ENCODE measurements at regions not wholly inside any gene's neighbourhood (a gene's known extent, or its start where the extent isn't known, plus 50 kb on each side); places are given as distances from the start of the nearest gene placed in this dataset.

DNA sequence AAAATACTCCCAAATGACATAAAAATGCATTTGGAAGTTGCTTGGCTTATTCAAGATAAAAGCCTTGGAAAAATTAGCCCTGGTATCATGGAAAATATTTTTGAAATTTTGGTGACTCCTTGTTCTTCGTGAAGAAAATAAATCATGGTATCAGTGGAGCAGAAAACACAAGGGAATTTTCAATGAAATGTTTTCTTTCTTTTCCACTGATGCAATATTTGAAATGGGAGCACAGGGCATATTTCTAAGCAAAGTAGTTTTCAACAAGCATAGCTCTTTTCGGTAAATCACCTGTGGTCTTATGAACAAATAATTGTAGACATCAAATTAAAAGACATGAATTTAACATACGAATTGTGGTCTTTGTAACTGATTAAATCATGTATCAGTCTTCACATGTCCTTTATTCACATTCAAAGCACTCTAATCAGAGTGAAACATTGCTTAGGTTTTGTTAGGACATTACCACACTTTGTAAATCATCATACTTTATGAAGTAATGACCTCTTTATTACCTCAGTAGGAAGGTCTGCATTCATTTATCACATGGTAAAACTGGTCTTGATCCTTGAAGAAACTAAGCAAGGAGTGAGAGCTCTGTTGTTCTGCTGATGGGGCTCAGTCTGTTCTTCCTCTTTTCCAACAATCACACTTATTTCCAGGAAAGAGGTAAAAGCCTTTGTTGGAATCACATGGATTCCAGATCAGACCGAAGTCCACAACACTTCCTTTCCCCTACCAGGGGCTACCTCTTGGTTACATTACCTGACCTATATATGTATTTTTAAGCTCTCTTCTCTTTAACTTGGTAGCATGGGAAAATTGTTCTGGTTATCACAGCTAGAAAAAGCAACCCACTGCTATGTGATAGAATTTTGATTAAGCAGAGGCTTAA, 413.5 kb upstream of the THBS1 start:
- no peak for DNase-seq

DNA sequence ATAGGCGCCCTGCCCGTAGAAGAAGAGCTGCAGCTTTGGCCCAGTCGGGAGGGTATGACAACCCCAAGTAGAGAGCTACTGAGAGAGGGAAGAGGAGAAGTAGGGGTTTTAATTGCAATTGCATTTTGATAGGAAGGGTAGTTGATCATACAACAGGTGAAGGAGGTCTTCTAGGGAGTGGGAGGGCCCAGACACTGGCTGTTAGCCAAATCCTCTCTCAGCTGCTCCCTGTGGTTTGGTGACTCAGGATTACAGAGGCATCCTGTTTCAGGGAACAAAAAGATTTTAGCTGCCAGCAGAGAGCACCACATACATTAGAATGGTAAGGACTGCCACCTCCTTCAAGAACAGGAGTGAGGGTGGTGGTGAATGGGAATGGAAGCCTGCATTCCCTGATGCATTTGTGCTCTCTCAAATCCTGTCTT, 408.9 kb upstream of the THBS1 start:
- no peak for DNase-seq

DNA sequence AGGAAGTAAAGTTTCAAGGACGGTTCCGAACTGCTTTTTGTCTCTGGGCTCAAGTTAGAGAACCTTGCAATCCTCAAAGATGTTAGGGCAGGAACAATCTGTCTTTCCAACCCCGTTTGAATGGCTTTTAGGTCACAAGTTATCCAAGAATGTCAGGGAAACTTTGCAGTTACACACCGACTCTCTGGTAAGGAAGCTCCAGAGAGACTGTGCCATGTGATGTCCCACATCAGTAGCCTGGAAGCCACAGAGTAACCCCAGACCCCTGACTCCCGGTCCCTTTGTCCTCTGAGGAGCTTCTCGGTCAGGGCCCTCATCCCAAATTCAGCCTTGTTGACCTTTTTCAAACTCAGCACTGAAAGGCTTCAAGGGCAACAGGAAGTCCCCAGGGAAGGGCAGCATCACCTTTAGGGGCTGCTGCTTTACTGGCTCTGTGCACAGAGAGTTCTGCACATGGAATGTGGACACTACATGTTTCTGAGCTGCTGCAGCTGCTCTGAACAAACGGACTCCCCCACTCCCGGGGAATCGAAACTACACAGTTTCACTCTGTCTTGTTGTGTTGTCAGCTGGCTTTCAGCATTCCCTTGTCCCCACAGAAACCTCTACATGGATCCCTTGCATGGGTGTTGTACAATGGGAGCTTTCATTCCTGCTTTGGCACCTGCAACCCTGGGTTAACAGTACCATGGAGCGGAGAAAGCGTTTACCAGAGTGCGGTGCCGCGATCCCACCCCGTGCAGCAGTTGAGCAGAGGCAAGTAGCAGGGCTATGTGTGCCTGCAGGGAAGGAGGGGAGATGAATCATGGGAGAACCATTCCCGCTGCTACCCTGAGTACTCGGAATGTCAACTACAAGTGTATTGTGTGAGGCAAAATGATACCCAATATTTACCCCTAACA, 408.2 kb upstream of the THBS1 start:
- no peak for DNase-seq

- DNase-seq: no peak
These were observed 407.5 kb upstream of the THBS1 start for GRCh38 chr15:39173426-39173825.

- no peak for DNase-seq
These were observed 406.5 kb upstream of the THBS1 start for GRCh38 chr15:39174332-39174731.

- DNase-seq: no peak
These were observed 404.8 kb upstream of the THBS1 start for GRCh38 chr15:39176030-39176429.

GRCh38 chr15:39177561-39177960, 403.3 kb upstream of the THBS1 start:
- DNase-seq: no peak

DNA sequence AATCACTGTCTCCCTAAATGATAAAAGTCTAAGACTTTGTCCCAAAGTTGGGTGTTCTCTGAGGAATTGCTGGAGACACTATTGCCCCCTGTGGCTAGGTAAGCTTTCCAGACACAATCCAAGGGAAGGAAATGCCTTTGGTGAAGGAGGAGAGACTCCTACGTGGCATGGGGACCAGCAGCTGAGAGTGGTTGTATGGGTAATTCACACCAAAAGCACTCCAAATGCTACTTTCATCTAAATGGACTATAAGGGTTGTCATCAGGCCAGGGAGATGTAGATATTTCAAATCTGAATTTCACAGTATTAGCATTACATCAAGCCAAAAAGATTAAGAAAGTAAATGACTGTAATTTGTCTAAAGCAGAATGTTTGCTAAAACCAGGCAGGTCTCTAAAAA, 400.8 kb upstream of the THBS1 start:
- DNase-seq: no peak

DNA sequence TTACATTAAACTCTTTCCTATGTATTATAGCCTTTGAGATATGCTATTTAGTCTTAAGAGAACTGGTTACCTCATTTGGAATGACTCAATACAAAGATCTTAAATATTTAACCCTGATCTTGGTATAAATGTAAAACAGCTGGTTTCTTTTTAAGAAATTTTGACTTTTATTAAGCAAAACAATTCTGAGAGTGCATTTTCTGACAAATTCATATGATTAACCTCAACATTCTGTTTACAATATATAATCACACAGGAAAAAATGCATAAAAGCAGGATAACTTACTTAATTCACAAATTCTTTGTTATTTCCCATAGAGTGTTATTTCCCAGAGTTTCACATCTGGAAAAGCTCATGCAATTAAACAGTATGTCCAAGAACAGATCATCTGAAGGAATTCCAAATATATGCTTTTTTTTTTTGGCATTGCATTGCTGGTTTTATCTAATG, 400.4 kb upstream of the THBS1 start:
- DNase-seq: no peak

DNA sequence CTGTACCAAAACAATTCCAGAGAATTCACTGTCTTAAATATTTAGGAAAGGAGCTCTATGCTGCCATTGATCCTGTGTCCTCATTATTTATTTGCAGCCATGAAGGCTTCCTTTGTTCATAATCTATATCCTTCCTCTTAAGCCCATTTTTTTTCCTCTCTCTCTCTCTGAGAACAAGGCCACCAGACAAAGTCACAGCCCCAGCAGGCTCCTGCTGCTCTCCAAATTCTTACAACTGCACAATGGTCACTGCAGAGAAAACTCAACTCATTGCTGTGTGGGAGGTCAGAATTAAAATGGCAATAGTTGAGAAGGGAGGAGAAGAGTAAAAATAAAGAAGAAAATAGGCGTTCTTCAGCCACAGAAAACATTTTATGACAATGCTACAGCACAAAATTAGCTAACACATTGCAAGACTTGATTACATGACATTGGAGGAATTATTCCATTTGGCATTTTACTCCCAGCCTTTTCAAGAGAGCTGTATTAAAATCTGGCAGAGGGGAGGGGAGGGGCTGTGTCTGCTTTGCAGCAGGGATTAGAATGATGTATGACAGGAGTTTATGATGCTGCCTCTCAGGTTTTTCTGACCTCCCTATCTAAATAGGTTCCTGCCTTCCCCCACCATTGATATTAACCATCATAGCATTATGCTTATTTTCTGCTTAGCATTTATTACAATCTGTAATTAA, 399.7 kb upstream of the THBS1 start:
- no peak for DNase-seq

DNA sequence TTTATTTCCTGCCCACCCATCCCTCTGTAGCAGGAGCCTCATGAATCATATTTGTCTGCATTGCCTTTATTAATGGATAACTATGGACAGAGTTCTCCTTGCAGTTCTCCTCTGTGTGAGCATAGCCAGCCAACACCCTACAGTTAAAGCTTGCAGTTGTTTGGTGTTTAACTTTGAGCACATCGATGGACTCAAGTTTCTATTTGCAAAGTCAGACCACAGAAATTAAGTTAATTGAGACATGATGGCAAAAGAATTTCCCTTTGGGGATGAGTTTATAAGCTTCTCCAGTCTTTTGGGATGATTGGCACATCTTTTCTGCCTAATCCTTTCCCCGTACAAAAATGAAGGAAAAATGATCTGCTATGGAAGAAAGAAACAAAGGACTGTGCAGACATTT, 398.9 kb upstream of the THBS1 start:
- DNase-seq: no peak

GRCh38 chr15:39183164-39183881, 397.6 kb upstream of the THBS1 start:
- no peak for DNase-seq

GRCh38 chr15:39184701-39185390, 396.0 kb upstream of the THBS1 start:
- DNase-seq: no peak

GRCh38 chr15:39188314-39188713, 392.6 kb upstream of the THBS1 start:
- no peak for DNase-seq

DNA sequence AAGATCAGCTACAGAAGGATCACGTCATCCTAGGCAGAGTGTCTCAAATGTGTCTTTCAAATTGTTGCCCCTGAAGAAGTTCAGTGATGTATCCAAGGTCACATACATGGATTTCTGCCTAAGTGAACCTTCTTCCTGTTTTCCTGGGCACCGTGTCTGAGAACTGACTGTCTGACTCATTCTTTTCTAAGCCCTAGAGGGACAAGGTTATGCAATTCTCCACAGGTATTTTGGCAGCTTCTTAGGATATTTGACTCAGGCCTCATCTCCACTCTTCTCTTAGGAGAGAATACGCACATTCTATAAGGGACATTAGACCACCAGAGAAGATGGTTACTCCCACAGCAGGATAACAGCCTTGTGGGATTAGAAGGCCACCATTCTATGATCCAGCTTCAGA, 391.9 kb upstream of the THBS1 start:
- DNase-seq: no peak

DNA sequence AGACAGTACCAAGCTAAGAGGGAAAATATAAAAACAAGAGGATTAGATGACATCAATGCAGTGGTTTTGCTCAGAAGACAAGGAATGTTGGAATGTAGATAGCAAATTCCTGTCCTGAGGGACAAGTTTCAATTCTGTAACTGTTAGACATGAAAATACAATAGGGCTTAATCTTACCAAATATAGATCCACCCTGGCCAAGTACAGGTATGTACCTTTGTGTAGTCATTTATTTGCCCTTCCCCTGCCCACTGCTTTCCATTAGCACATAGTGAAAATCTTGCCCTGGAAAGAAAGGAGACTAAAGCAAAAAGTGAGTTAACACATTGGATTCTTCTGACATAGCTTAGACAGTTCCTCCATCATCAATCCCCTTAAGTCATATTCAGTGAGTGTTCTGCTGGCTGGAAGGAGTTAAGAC, 389.0 kb upstream of the THBS1 start:
- DNase-seq: no peak

DNA sequence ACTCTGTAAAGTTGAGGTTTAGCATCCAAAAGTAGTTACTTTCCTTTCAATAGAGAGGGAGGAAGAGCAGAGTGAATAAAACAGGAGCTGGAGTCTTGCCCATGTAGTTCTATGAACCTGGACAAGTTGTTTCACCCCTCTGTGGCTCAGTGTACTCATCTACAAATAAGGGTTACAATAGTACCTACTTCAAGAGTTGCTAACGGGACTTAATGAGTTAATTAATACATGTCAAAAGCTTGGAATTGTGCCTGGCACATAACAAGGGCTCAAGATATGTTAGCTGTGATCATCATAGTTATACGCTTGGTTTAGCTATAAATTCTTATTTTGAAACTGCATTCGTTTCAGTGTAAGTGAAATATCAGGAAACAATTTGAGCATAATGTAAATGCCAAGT, 388.5 kb upstream of the THBS1 start:
- DNase-seq: no peak

GRCh38 chr15:39192979-39193560, 387.8 kb upstream of the THBS1 start:
- no peak for DNase-seq

DNA sequence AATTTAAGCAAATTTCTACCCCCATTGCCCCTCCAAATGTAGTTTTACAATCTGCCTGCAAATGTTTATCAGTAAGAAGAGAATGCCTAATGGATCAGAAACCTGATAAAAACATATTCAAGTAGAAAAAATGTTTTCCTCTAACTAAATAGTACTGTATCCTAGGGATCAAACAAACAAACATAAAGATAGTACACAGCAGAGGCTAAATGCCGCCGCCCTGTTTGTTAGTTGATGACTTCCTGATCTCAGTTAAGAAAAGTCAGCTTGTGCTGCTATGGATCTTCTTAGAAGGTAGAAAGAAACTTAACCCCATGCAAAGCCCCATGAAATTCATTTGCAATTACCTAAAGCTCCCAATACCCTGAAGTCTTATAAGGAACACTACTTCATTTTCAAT, 387.3 kb upstream of the THBS1 start:
- DNase-seq: no peak

- no peak for DNase-seq
These were observed 386.6 kb upstream of the THBS1 start for GRCh38 chr15:39194106-39194830.

DNA sequence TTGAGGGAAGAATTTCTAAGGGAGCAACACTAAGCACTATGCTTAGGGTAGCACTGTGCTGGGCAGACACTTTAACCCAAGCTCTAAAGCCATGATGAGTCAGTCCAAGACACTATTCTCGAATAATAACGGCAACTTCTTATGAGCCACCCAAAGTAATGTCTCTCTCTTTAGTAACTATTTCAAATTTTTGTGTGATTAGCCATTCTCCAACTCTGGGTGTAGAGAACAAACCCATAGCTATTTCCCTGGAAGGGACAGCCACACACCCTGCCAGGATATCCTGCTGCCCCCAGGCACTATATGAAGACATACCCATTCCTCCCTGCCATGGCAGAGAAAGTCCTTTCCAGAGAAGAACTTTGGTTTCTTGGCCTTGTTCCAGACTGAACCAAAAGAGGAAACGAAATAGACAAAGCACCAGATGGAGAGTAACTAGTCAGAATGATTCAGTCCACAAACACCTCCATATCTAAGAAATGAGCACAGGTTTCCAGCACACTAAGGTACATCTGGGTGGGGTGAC, 384.9 kb upstream of the THBS1 start:
- no peak for DNase-seq
